DOHH2 (cell line): ENCODE measurements at regions not wholly inside any gene's neighbourhood (a gene's known extent, or its start where the extent isn't known, plus 50 kb on each side); places are given as distances from the start of the nearest gene placed in this dataset.

Experiments
- H3F3A ChIP-seq: fragments of 200-600 bp; sonication (generic), shearing (Covaris generic); 2 replicates; pipeline ENCODE4 v1.6.0; 2016; ENCODE audit warnings: antibody characterized with exemption, mild to moderate bottlenecking; ENCODE audit not compliant: control insufficient read depth, insufficient read depth
- H3K27ac ChIP-seq: fragments of 200-600 bp; sonication (generic); 2 replicates; pipeline ENCODE4 v1.5.1; 2014; ENCODE audit warnings: low read depth, mild to moderate bottlenecking, low read length, moderate library complexity
- H3K27me3 ChIP-seq: fragments of 200-600 bp; sonication (generic); 2 replicates; pipeline ENCODE4 v1.6.1; 2014; ENCODE audit warnings: mild to moderate bottlenecking, low read length, mixed read lengths; ENCODE audit not compliant: control insufficient read depth
- H3K36me3 ChIP-seq: fragments of 200-600 bp; sonication (generic); 2 replicates; pipeline ENCODE4 v1.6.1; 2014; ENCODE audit warnings: mild to moderate bottlenecking, low read length, moderate library complexity, mixed read lengths; ENCODE audit not compliant: control insufficient read depth
- H3K4me1 ChIP-seq: fragments of 200-600 bp; sonication (generic); 2 replicates; pipeline ENCODE4 v1.6.1; 2014; ENCODE audit warnings: mild to moderate bottlenecking, low read length, mixed read lengths; ENCODE audit not compliant: control insufficient read depth
- H3K4me2 ChIP-seq: fragments of 200-600 bp; sonication (generic); 2 replicates; pipeline ENCODE4 v1.6.0; 2014; ENCODE audit warnings: mild to moderate bottlenecking, low read length, moderate library complexity
- H3K4me3 ChIP-seq: fragments of 200-600 bp; sonication (generic); 2 replicates; pipeline ENCODE4 v1.5.1; 2014; ENCODE audit warnings: mild to moderate bottlenecking, low read length, mixed read lengths
- H3K79me2 ChIP-seq: fragments of 200-600 bp; sonication (generic); 2 replicates; pipeline ENCODE4 v1.6.1; 2014; ENCODE audit warnings: mild to moderate bottlenecking, low read length, mixed read lengths; ENCODE audit not compliant: control insufficient read depth
- H3K9me2 ChIP-seq: fragments of 200-600 bp; sonication (generic); replicated peaks from 2 replicates; pipeline ENCODE4 v1.6.1; 2014; ENCODE audit warnings: mild to moderate bottlenecking, low read length, mixed read lengths; ENCODE audit not compliant: control insufficient read depth
- H3K9me3 ChIP-seq: fragments of 200-600 bp; sonication (generic); 2 replicates; pipeline ENCODE4 v1.6.1; 2014; ENCODE audit warnings: antibody characterized with exemption, low read length, mixed read lengths; ENCODE audit not compliant: control insufficient read depth, insufficient read depth
- H4K20me1 ChIP-seq: fragments of 200-600 bp; sonication (generic); 2 replicates; pipeline ENCODE4 v1.6.0; 2014; ENCODE audit warnings: low read depth, mild to moderate bottlenecking, antibody characterized with exemption, low read length, moderate library complexity; ENCODE audit not compliant: control insufficient read depth, insufficient read depth
- CTCF ChIP-seq: fragments of 200-600 bp; sonication (generic); IDR thresholded peaks from one replicate; pipeline ENCODE4 v1.5.1; 2014; ENCODE audit warnings: antibody characterized with exemption, mild to moderate bottlenecking, low read depth, low read length; ENCODE audit not compliant: poor library complexity, severe bottlenecking
- EZH2phosphoT487 ChIP-seq: fragments of 200-600 bp; sonication (generic); IDR thresholded peaks from 2 replicates; pipeline ENCODE4 v1.6.1; 2017; ENCODE audit warnings: borderline replicate concordance, mild to moderate bottlenecking, antibody characterized with exemption, low read length, moderate library complexity, mixed read lengths

GRCh38 chr6:138032571-138032970, 74.6 kb downstream of the PERP start:
- Histone ChIP-seq H3K27ac (no peak overlapping the region), H3K9me2 (no peaks in the 10 kb centered on the region), H4K20me1 (no peaks in the 10 kb centered on the region), H3K36me3 (no peaks in the 10 kb centered on the region), H3K4me1 (no peaks in the 10 kb centered on the region), H3K4me2 (no peak overlapping the region), H3K9me3 (no peaks in the 10 kb centered on the region), H3F3A (no peaks in the 10 kb centered on the region), H3K4me3 (no peak overlapping the region), H3K27me3 (0 out of 2 replicates have a peak, but pooled peaks cover 3% of the 10 kb centered on the region), H3K79me2 (no peaks in the 10 kb centered on the region)
- TF ChIP-seq EZH2phosphoT487 (no peak), CTCF (no peak)

DNA sequence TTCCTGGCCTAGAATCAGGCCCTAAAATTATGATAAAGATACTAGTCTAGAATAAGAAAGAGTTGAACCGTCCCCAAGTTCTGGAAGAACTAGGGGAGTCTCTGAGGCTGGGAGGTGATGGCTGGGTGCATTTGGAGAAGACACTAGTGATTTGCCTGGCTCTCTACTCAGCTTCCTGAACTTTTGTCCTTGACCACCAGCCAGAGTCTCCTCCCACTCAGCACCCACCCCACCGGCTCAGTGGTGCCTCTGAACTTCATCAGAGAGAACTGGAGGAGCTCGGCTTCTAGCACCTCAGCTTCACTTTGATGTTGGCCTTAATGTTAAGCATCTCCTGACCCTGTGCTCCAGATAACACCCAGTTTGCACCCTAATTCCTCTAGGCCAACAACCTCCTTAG, 73.0 kb downstream of the PERP start:
- Histone ChIP-seq H3K27ac (no peak overlapping the region), H3K9me2 (no peaks in the 10 kb centered on the region), H3K4me1 (no peaks in the 10 kb centered on the region), H3K4me3 (no peak overlapping the region), H4K20me1 (no peaks in the 10 kb centered on the region), H3K9me3 (no peaks in the 10 kb centered on the region), H3K4me2 (no peak overlapping the region), H3K27me3 (0 out of 2 replicates have a peak, but pooled peaks cover 3% of the 10 kb centered on the region), H3F3A (no peaks in the 10 kb centered on the region), H3K36me3 (no peaks in the 10 kb centered on the region), H3K79me2 (no peaks in the 10 kb centered on the region)
- TF ChIP-seq EZH2phosphoT487 (no peak), CTCF (no peak)

DNA sequence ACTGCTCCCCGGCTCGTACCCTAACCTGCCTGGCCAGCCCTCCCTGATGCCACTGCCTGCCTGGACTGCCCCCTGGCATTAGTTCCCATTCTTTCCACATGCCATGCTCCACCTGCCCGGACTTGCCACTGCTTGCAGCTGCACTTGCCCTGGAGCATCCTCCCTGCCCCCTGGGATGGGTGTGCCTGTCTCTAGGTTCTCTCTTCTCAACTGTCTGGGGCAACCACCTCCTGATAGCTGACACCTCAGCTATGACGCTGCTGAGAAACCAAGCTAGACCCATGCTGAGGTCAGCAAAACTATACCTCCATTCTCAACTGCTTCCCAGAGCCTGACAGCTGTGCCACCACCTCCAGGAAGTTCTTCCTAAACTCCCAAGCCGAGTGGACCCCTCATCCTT, 72.1 kb downstream of the PERP start:
- no peak for TF ChIP-seq EZH2phosphoT487
- H3K4me3 ChIP-seq, result no peak overlapping the region
- H3K36me3 ChIP-seq, result no peaks in the 10 kb centered on the region
- no peaks in the 10 kb centered on the region for H3K79me2 ChIP-seq
- no peaks in the 10 kb centered on the region for H3K9me3 ChIP-seq
- H3K27ac ChIP-seq, result no peak overlapping the region
- H4K20me1 ChIP-seq, result no peaks in the 10 kb centered on the region
- no peak overlapping the region for H3K4me2 ChIP-seq
- H3F3A ChIP-seq, result no peaks in the 10 kb centered on the region
- no peaks in the 10 kb centered on the region for H3K4me1 ChIP-seq
- H3K27me3 ChIP-seq, result 0 out of 2 replicates have a peak, but pooled peaks cover 3% of the 10 kb centered on the region
- no peaks in the 10 kb centered on the region for H3K9me2 ChIP-seq

- Histone ChIP-seq H3K4me3 (no peak overlapping the region), H3K9me2 (no peaks in the 10 kb centered on the region), H3K27me3 (0 out of 2 replicates have a peak, but pooled peaks cover 1% of the 10 kb centered on the region), H3K4me1 (no peaks in the 10 kb centered on the region), H3K79me2 (no peaks in the 10 kb centered on the region), H3K4me2 (no peak overlapping the region), H3K36me3 (no peaks in the 10 kb centered on the region), H3F3A (no peaks in the 10 kb centered on the region), H4K20me1 (no peaks in the 10 kb centered on the region), H3K9me3 (no peaks in the 10 kb centered on the region), H3K27ac (no peak overlapping the region)
- no peak for TF ChIP-seq EZH2phosphoT487
- no peak for TF ChIP-seq CTCF
Measured at GRCh38 chr6:138036111-138036510, 71.1 kb downstream of the PERP start.
